ENCODE measurements at regions not wholly inside any gene's neighbourhood (a gene's known extent, or its start where the extent isn't known, plus 50 kb on each side); places are given as distances from the start of the nearest gene placed in this dataset.

DNA sequence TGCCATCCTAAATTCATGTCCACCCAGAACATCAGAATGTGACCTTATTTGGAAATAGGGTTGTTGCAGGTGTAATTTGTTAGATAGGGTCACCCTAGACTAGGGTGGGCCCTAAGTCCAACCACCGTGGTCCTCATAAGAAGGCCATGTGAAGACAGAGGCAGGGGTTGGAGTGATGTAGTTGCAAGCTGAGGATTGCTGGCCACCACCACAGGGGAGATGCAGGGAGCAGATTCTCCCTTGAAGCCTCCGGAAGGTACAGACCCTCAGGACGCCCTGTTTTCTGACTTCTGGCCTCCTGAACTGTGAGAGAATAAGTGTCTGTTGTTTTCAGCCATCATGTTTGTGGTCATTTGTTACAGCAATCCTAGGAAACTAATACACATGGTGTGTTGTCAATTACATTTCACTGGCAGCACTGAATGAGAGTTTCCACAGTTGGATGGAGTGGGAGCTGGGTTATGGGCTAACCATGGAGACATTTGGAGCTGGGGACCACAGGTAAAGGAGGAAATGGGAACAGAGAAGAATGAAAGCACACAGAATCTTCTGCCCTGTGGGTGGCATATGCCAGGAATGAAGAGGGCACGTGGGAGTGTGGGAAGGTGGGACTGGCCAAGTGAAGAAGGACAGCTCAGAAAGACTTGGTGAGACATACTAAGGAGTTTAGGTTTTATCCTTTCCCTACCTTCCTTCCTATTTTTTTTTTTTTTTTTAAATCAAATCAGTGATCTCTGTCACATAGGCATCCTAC, 266.0 kb downstream of the MYCN start:
- TF ChIP-seq ZNF274 (IDR thresholded peaks at IDR 0.05; ENCODE audit: low read depth, low read length) (no peak), SUZ12 (IDR thresholded peaks at IDR 0.05; ENCODE audit: extremely low read depth, insufficient read depth, insufficient read length) (no peak), YY1 (IDR thresholded peaks at IDR 0.05; ENCODE audit: insufficient read depth, insufficient read length) (no peak)
- H3K9ac ChIP-seq (ENCODE audit: insufficient read length, low read depth), result no peak overlapping the region
- DNase-seq (ENCODE audit: low read depth, low spot score), result no peak

DNA sequence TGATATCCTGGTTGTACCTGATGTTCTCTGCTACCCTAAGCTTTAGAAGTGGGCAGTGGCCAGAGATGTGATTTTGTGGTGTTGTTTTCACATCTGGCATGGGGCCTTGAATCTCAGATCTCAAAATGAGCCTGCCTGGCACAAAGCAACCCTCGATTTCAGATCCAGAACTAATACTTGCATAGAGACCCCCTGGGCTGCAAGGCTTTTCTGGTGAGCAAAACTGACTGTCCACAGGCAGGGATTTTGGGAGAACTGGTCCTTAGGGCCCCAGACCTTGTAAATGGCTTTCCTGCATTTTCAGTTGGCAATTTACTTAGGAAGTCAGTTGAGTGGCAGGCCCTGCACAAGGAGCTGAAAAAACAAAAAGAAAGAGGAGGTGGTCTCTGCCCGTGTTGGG, 265.3 kb downstream of the MYCN start:
- no peaks in the 10 kb centered on the region for H3K4me1 ChIP-seq (ENCODE audit: insufficient read depth, insufficient read length)
- peaks cover 25% of the 10 kb centered on the region for H3K9me3 ChIP-seq (ENCODE audit: insufficient read depth, low read length)
- H3K4me3 ChIP-seq (ENCODE audit: insufficient read length, low read depth), result no peak overlapping the region
- H3K27me3 ChIP-seq (ENCODE audit: insufficient read depth, insufficient read length), result no peaks in the 10 kb centered on the region
- no peak for DNase-seq (ENCODE audit: low read depth, low spot score)
- H3K9ac ChIP-seq (ENCODE audit: insufficient read length, low read depth), result no peak overlapping the region
- H3K36me3 ChIP-seq (ENCODE audit: insufficient read depth, insufficient read length, low read length), result no peaks in the 10 kb centered on the region
- TF ChIP-seq ZNF274 (IDR thresholded peaks at IDR 0.05; ENCODE audit: low read depth, low read length) (no peak), YY1 (IDR thresholded peaks at IDR 0.05; ENCODE audit: insufficient read depth, insufficient read length) (no peak), SUZ12 (IDR thresholded peaks at IDR 0.05; ENCODE audit: extremely low read depth, insufficient read depth, insufficient read length) (no peak)

More for the DNA sequence above, 266.0 kb downstream of the MYCN start:
- H3K4me3 ChIP-seq (ENCODE audit: insufficient read length, low read depth), result no peak overlapping the region
- H3K36me3 ChIP-seq (ENCODE audit: insufficient read depth, insufficient read length, low read length), result no peaks in the 10 kb centered on the region
- no peaks in the 10 kb centered on the region for H3K4me1 ChIP-seq (ENCODE audit: insufficient read depth, insufficient read length)
- H3K27me3 ChIP-seq (ENCODE audit: insufficient read depth, insufficient read length), result no peaks in the 10 kb centered on the region
- H3K9me3 ChIP-seq (ENCODE audit: insufficient read depth, low read length), result peaks cover 24% of the 10 kb centered on the region

DNA sequence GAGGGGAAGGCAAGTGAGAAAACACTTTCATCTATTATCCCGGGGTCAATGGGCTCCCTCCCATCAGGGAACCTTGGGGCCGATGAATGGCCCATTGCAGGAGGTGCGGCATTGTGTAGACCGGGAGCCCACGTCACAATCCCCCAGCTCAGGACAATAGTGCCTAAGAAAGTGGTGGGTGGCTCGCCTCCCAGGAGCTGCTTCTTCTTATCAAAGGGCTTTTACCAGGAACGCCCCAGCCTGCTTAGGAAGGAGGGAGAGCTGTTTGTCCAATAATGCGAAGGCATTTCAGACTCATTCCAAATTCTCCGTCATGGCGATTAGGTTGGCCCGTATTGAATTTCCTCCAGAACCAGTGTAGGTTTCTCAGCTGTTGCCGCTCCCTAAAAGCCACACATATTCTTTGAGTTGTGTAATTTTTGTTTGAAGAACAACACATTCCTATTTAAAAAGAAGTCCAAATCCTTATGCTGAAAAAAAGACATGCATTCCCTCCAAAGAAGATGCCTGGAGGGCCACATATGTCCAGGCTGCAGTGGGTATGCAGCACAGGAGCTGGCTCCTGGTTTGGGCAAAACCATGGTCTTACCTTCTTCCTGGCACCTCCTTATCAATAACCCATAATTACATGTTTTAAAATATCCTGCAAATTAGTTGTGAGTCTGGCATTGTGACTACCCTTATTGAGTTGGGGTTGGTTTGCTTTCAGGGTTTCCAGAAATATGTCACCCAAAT, 264.7 kb downstream of the MYCN start:
- Histone ChIP-seq H3K27me3 (ENCODE audit: insufficient read depth, insufficient read length) (no peaks in the 10 kb centered on the region), H3K9me3 (ENCODE audit: insufficient read depth, low read length) (peaks cover 25% of the 10 kb centered on the region), H3K4me3 (ENCODE audit: insufficient read length, low read depth) (no peak overlapping the region), H3K36me3 (ENCODE audit: insufficient read depth, insufficient read length, low read length) (no peaks in the 10 kb centered on the region), H3K9ac (ENCODE audit: insufficient read length, low read depth) (no peak overlapping the region), H3K4me1 (ENCODE audit: insufficient read depth, insufficient read length) (no peaks in the 10 kb centered on the region)
- no peak for TF ChIP-seq YY1 (IDR thresholded peaks at IDR 0.05; ENCODE audit: insufficient read depth, insufficient read length)
- TF ChIP-seq SUZ12 (IDR thresholded peaks at IDR 0.05; ENCODE audit: extremely low read depth, insufficient read depth, insufficient read length), result no peak
- no peak for TF ChIP-seq ZNF274 (IDR thresholded peaks at IDR 0.05; ENCODE audit: low read depth, low read length)
- DNase-seq (ENCODE audit: low read depth, low spot score), result no peak

DNA sequence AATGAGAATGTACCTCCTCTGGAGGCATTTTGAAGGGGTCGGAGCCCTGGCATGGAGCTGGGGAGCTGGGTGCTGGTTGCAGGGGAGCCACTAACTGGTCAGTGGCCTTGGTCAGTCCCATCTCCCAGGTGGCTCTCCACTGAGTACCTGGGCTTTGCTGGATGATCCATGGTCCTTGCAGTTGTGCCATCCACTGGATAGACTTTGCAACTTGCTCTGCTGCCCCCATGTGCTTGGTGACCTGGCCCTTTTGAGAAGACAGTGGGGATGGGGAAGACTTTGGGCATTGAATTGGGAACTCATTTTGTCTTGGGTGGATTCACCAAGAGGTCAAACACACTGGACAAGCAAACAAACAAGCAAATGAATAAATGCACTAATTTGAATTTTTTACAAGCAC, 263.9 kb downstream of the MYCN start:
- TF ChIP-seq SUZ12 (IDR thresholded peaks at IDR 0.05; ENCODE audit: extremely low read depth, insufficient read depth, insufficient read length), result no peak
- TF ChIP-seq ZNF274 (IDR thresholded peaks at IDR 0.05; ENCODE audit: low read depth, low read length), result no peak
- no peak for TF ChIP-seq YY1 (IDR thresholded peaks at IDR 0.05; ENCODE audit: insufficient read depth, insufficient read length)
- Histone ChIP-seq H3K27me3 (ENCODE audit: insufficient read depth, insufficient read length) (no peaks in the 10 kb centered on the region), H3K9me3 (ENCODE audit: insufficient read depth, low read length) (peaks cover 25% of the 10 kb centered on the region), H3K4me3 (ENCODE audit: insufficient read length, low read depth) (no peak overlapping the region), H3K9ac (ENCODE audit: insufficient read length, low read depth) (no peak overlapping the region), H3K4me1 (ENCODE audit: insufficient read depth, insufficient read length) (no peaks in the 10 kb centered on the region), H3K36me3 (ENCODE audit: insufficient read depth, insufficient read length, low read length) (no peaks in the 10 kb centered on the region)
- DNase-seq (ENCODE audit: low read depth, low spot score), result no peak

DNA sequence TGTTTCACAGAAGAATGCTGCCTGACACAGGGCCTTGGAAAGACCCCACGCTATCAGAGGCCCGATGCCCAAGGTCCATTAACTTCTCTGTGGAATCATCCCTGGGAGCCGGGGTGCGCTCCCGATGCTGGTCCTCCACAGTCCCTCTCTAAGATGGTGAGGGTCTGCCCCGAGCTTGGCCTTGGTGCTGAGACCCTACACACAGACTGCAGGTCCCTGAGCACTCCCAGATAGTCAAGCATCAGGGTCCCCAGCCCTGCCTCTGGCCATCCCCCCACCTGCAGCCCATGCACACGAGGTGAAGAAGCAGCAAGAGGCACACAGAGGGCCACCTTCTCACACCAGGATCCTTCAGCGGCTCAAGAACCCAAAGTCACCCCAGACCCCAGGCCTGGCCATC, 263.3 kb downstream of the MYCN start:
- Histone ChIP-seq H3K36me3 (ENCODE audit: insufficient read depth, insufficient read length, low read length) (no peaks in the 10 kb centered on the region), H3K27me3 (ENCODE audit: insufficient read depth, insufficient read length) (no peaks in the 10 kb centered on the region), H3K4me3 (ENCODE audit: insufficient read length, low read depth) (no peak overlapping the region), H3K9me3 (ENCODE audit: insufficient read depth, low read length) (peaks cover 21% of the 10 kb centered on the region), H3K9ac (ENCODE audit: insufficient read length, low read depth) (no peak overlapping the region), H3K4me1 (ENCODE audit: insufficient read depth, insufficient read length) (no peaks in the 10 kb centered on the region)
- TF ChIP-seq ZNF274 (IDR thresholded peaks at IDR 0.05; ENCODE audit: low read depth, low read length) (no peak), YY1 (IDR thresholded peaks at IDR 0.05; ENCODE audit: insufficient read depth, insufficient read length) (no peak), SUZ12 (IDR thresholded peaks at IDR 0.05; ENCODE audit: extremely low read depth, insufficient read depth, insufficient read length) (no peak)
- no peak for DNase-seq (ENCODE audit: low read depth, low spot score)

DNA sequence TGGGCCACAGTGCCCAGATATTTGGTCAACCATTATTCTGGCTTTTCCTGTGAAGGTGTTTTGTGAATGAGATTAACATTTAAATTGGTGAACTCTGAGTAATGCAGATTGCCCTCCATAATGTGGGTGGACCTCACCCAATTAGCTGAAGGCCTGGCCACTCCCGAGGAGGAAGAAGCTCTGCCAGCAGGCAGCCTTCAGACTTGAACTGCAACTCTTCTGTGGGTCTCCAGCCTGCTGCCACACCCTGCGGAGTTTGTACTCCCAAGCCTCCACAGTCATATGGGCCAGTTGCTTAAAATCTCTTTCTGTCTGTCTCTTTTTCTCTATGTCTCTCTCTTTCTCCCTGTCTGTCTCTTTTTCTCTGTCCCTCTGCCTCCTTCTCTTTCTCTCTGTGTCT, 262.7 kb downstream of the MYCN start:
- Histone ChIP-seq H3K9me3 (ENCODE audit: insufficient read depth, low read length) (peaks cover 15% of the 10 kb centered on the region), H3K27me3 (ENCODE audit: insufficient read depth, insufficient read length) (no peaks in the 10 kb centered on the region), H3K4me3 (ENCODE audit: insufficient read length, low read depth) (no peak overlapping the region), H3K9ac (ENCODE audit: insufficient read length, low read depth) (no peak overlapping the region), H3K4me1 (ENCODE audit: insufficient read depth, insufficient read length) (no peaks in the 10 kb centered on the region), H3K36me3 (ENCODE audit: insufficient read depth, insufficient read length, low read length) (no peaks in the 10 kb centered on the region)
- DNase-seq (ENCODE audit: low read depth, low spot score), result no peak
- no peak for TF ChIP-seq YY1 (IDR thresholded peaks at IDR 0.05; ENCODE audit: insufficient read depth, insufficient read length)
- no peak for TF ChIP-seq ZNF274 (IDR thresholded peaks at IDR 0.05; ENCODE audit: low read depth, low read length)
- no peak for TF ChIP-seq SUZ12 (IDR thresholded peaks at IDR 0.05; ENCODE audit: extremely low read depth, insufficient read depth, insufficient read length)

DNA sequence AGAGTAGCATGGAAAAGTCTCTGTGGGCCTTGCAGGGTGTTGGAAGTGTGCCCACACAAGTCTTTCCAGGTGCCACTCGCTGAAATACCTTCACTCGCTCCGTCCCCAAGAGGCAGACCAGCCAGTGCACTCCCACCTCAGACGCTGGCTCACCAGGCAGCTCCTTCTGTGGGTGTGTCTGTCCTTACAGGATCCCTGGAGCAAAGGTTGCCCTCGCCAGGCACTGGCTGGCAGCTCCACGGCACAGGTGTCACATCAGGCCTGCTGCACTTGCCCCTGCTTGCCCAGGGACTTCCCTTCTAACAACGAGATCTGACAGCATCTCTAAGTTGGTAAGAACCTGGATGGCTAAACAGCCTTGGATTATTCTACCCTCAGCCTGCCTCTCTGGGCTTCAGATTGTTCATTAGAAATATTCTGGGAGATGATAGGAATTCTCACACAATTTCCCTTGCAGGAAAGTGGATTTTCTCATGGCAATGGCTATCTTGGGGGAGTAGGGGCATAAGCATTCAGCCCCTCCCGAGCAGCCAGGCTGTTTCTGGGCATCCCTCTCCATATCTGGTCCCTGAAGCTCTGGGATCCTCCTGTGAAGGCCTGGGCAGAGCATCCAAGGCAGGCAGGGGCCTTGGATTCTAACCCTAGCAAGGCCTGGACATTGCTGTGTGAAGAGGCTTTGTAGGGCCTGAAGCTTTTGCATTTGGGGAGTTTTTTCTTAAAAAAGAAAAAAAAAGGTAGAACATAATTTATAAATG, 262.1 kb downstream of the MYCN start:
- Histone ChIP-seq H3K4me1 (ENCODE audit: insufficient read depth, insufficient read length) (peaks cover under 1% of the 10 kb centered on the region), H3K4me3 (ENCODE audit: insufficient read length, low read depth) (no peak overlapping the region), H3K36me3 (ENCODE audit: insufficient read depth, insufficient read length, low read length) (no peaks in the 10 kb centered on the region), H3K27me3 (ENCODE audit: insufficient read depth, insufficient read length) (no peaks in the 10 kb centered on the region), H3K9ac (ENCODE audit: insufficient read length, low read depth) (no peak overlapping the region), H3K9me3 (ENCODE audit: insufficient read depth, low read length) (peaks cover 10% of the 10 kb centered on the region)
- DNase-seq (ENCODE audit: low read depth, low spot score), result no peak
- TF ChIP-seq YY1 (IDR thresholded peaks at IDR 0.05; ENCODE audit: insufficient read depth, insufficient read length) (no peak), SUZ12 (IDR thresholded peaks at IDR 0.05; ENCODE audit: extremely low read depth, insufficient read depth, insufficient read length) (no peak), ZNF274 (IDR thresholded peaks at IDR 0.05; ENCODE audit: low read depth, low read length) (no peak)
